ENCODE measurements at regions not wholly inside any gene's neighbourhood (a gene's known extent, or its start where the extent isn't known, plus 50 kb on each side); places are given as distances from the start of the nearest gene placed in this dataset.
A peak's percentile ranks its signal among the peaks of the same experiment; 100 is the strongest.

GRCh38 chr1:110765640-110766335 lies 91.0 kb upstream of the KCNA3 start:
- TF ChIP-seq POLR2A (IDR thresholded peaks at IDR 0.05), result no peak
- TF ChIP-seq CTCF (IDR thresholded peaks at IDR 0.05), result peak; percentile 45 to 85 (median 72)
- no peak for ATAC-seq
- 6 to 7% methylated on average over 5 of the region's 5 CpGs for WGBS, 2 donors

GRCh38 chr1:110763149-110763548 lies 88.4 kb upstream of the KCNA3 start:
- Histone ChIP-seq H3K9me3 (no peaks in the 10 kb centered on the region), H3K4me1 (no peaks in the 10 kb centered on the region), H3K27me3 (no peaks in the 10 kb centered on the region), H3K4me3 (no peak overlapping the region), H3K36me3 (replicated peaks in 1 of 2; ENCODE audit: insufficient read depth in 1 of 2, low read depth in 2 of 2) (no peaks in the 10 kb centered on the region), H3K27ac (no peak overlapping the region)
- TF ChIP-seq CTCF (IDR thresholded peaks at IDR 0.05) (no peak), POLR2A (IDR thresholded peaks at IDR 0.05) (no peak)
- WGBS, 2 donors, result 44 to 49% methylated on average over 4 of the region's 4 CpGs
- DNase-seq (no peak), ATAC-seq (no peak)
- intact Hi-C loops (cut with DNase I), result no loop called here

More at GRCh38 chr1:110765640-110766335, 91.0 kb upstream of the KCNA3 start:
- Histone ChIP-seq H3K36me3 (replicated peaks in 1 of 2; ENCODE audit: insufficient read depth in 1 of 2, low read depth in 2 of 2) (no peaks in the 10 kb centered on the region), H3K27ac (no peak overlapping the region), H3K9me3 (no peaks in the 10 kb centered on the region), H3K27me3 (no peaks in the 10 kb centered on the region), H3K4me3 (no peak overlapping the region), H3K4me1 (no peaks in the 10 kb centered on the region)
- peak; percentile 35 to 58 (median 46) for DNase-seq
- intact Hi-C loops (cut with DNase I), result loop anchor here (5.0 kb wide), 1 partner anchor 133 kb away; no protein-coding TSS in a partner anchor

- H3K27ac ChIP-seq, result no peak overlapping the region
- intact Hi-C loops (cut with DNase I), result no loop called here
- ATAC-seq (no peak), DNase-seq (no peak)
- TF ChIP-seq CTCF (IDR thresholded peaks at IDR 0.05) (no peak), POLR2A (IDR thresholded peaks at IDR 0.05) (no peak)
- no peaks in the 10 kb centered on the region for H3K27me3 ChIP-seq
- WGBS, 2 donors, result 37 to 52% methylated on average over 2 of the region's 2 CpGs
- no peak overlapping the region for H3K4me3 ChIP-seq
- no peaks in the 10 kb centered on the region for H3K9me3 ChIP-seq
- no peaks in the 10 kb centered on the region for H3K36me3 ChIP-seq (replicated peaks in 1 of 2; ENCODE audit: insufficient read depth in 1 of 2, low read depth in 2 of 2)
- no peaks in the 10 kb centered on the region for H3K4me1 ChIP-seq
Observed at GRCh38 chr1:110760321-110760720, 85.6 kb upstream of the KCNA3 start.

- Histone ChIP-seq H3K9me3 (no peaks in the 10 kb centered on the region), H3K27ac (no peak overlapping the region), H3K36me3 (replicated peaks in 1 of 2; ENCODE audit: insufficient read depth in 1 of 2, low read depth in 2 of 2) (no peaks in the 10 kb centered on the region), H3K4me3 (no peak overlapping the region), H3K27me3 (no peaks in the 10 kb centered on the region), H3K4me1 (no peaks in the 10 kb centered on the region)
- TF ChIP-seq CTCF (IDR thresholded peaks at IDR 0.05), result no peak
- no peak for TF ChIP-seq POLR2A (IDR thresholded peaks at IDR 0.05)
- 76 to 85% methylated on average over 1 of the region's 1 CpG for WGBS, 2 donors
- ATAC-seq (no peak), DNase-seq (no peak)
- intact Hi-C loops (cut with DNase I), result no loop called here
Observed at GRCh38 chr1:110756506-110756905, 81.8 kb upstream of the KCNA3 start.

Data from body of pancreas (tissue), 4 donors.